Epithelial cell of prostate (primary cell): ENCODE measurements at regions not wholly inside any gene's neighbourhood (a gene's known extent, or its start where the extent isn't known, plus 50 kb on each side); places are given as distances from the start of the nearest gene placed in this dataset.
"Not testable (repeated sequence)": the region's sequence is repeated elsewhere in the genome, so short reads cannot be mapped to it uniquely, and the experiment has no call there.

Experiments
- DNase-seq: peaks from one replicate; pipeline ENCODE4 v3.0.0-alpha.2; 2011; ENCODE audit warnings: low read depth, low spot score
- H3K27ac ChIP-seq: fragments of 450-650 bp; 2 replicates; pipeline ENCODE4 v1.5.1; 2017; ENCODE audit warnings: mild to moderate bottlenecking

DNA sequence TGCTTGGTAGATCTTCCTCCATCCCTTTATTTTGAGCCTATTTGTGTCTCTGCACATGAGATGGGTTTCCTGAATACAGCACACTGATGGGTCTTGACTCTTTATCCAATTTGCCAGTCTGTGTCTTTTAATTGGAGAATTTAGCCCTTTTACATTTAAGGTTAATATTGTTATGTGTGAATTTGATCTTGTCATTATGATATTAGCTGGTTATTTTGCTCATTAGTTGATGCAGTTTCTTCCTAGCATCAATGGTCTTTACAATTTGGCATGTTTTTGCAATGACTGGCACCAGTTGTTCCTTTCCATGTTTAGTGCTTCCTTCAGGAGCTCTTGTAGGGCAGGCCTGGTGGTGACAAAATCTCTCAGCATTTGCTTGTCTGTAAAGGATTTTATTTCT, 72.4 kb downstream of the HNRNPD start:
- H3K27ac ChIP-seq, DNase-seq: not testable (repeated sequence)

DNA sequence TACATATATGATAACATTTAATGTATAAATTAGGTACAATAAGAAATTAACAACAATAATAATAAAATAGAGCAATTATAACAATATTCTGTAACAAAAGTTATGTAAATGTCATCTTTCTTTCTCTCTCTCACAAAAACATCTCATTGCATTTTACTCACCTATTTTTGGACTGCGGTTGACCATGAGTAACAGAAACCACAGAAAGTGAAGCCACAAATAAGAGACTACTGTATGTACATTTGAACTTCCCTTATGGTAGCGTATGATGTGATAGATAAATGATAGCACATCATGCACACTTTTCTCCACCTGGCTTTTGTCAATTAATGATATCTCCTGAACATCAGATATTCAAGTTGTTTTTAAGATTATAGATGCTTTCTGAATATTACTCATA, 80.5 kb downstream of the HNRNPD start:
- no peak for DNase-seq
- no peak overlapping the region for H3K27ac ChIP-seq

DNA sequence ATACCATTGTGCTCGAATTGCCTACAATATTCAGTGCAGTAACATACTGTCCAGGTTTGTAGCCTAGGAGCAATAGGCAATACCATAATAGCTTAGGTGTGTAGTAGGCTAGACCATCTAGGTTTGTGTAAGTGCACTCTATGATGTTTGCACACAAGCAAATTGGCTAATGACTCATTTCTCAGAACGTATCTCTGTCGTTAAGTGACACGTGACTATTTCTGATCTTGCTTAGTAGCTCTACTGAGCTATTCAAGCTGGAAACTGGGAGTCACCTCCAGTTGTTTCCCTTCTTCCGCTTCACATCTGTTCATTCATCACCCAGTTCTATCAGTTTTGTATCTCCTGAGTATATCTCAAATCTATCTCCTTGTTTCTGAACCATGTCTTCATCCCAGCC, 86.1 kb downstream of the HNRNPD start:
- H3K27ac ChIP-seq: no peak overlapping the region
- no peak for DNase-seq

DNA sequence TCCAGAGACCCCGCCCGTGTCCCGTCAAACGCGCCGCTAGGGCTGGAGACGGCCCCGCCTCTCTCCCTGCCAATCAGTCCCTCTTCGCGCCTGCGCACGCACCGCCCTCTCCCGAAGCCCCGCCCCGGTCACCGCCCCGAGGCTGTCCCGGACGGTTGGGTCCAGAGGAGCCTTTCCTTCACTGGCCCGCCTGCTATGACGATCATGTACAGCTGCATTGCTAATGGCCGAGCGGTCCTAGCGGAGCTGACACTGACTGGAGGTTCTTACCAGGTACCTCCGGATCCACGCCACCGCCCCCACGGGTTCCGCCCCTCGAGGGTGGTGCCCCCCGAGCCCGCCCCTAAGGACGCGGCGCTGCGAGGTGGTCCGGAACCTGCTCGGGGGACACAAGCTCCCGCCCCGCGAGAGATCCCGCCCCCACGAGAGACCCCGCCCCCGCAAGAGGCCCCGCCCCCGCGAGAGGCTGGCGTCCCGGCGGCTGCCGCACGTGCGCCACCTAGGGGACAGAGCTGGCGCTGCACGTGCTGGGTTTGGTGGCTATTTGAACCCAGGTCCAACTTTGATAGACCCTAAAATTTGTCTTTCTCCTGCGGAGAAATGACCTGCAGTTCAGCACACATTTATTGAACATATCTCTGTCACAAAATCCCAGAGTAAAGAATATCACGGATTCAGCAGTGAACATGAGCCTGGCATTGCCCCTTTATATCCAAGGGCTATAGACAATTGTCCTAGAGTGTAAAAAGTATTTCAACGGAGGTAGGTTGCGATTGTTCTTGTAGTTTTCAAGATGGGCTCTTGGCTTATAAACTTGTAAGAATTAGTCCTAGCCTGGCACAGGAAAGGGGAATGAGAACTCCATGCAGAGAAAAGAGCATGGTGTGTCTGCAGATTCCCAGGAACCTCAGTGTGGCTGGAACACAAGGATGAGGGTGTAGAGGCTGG, 88.7 kb downstream of the HNRNPD start:
- peak; percentile 99 for DNase-seq
- H3K27ac ChIP-seq: peak overlapping the region; percentile 45

DNA sequence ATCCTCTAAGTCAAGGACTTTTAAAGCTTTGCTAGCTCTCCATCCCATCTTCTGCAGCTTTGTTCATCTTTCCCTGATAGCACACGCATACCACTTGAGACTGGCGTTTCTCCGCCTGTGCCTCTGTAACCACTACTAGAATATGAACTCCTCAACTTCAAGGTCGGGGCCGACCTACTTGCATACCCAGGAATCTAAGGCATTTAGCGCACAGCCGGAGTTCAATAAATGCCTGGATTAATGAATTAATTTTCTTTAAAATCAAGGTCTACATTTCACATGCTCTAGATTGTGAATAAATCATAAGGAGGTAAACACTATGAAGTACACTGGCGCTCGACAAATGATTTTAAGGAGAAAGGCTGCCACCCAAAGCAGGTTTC, 89.3 kb downstream of the HNRNPD start:
- no peak overlapping the region for H3K27ac ChIP-seq
- DNase-seq: no peak

DNA sequence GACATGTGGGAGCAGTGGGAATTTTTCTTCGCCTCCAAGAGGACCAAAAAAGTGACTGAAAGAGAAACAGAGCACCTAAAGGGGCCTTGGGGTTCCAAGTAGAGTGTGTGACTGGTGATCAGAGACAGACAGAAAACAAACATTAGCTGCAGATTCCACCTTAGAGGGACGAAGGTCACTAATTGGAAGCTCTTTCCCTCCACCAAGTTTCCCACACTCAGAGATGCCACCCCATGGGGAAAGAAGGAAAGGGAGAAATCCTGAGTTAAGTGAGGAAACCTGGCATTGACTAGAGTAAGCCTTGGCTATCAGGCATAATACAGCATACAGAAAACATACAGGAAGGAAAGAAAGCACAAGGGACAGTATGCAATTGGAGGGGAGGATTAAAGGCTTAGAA, 90.9 kb downstream of the HNRNPD start:
- no peak for DNase-seq
- H3K27ac ChIP-seq: no peak overlapping the region

DNA sequence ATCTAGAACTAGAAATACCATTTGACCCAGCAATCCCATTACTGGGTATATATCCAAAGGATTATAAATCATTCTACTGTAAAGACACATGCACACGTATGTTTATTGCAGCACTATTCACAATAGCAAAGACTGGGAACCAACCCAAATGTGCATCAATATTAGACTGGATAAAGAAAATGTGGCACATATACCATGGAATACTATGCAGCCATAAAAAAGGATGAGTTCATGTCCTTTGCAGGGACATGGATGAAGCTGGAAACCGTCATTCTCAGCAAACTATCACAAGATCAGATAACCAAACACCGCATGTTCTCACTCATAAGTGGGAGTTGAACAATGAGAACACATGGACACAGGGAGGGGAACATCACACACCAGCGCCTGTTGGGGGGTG, 94.2 kb downstream of the HNRNPD start:
- not testable (repeated sequence) for H3K27ac ChIP-seq, DNase-seq

DNA sequence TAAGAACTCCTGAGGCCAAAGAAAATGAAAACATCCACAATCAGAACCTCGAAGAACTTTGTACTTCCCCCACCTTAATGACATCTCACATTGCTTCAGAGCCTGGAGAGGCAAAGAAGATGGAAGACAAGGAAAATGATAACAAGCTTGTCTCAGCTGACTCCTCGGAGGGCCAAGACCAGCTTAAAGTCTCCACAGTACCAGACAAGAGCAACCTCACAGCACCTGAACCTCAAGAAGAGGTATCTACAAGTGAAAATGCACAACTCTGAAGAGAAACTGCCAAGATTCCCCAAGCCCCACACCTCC, 97.5 kb downstream of the HNRNPD start:
- no peak for DNase-seq
- no peak overlapping the region for H3K27ac ChIP-seq

DNA sequence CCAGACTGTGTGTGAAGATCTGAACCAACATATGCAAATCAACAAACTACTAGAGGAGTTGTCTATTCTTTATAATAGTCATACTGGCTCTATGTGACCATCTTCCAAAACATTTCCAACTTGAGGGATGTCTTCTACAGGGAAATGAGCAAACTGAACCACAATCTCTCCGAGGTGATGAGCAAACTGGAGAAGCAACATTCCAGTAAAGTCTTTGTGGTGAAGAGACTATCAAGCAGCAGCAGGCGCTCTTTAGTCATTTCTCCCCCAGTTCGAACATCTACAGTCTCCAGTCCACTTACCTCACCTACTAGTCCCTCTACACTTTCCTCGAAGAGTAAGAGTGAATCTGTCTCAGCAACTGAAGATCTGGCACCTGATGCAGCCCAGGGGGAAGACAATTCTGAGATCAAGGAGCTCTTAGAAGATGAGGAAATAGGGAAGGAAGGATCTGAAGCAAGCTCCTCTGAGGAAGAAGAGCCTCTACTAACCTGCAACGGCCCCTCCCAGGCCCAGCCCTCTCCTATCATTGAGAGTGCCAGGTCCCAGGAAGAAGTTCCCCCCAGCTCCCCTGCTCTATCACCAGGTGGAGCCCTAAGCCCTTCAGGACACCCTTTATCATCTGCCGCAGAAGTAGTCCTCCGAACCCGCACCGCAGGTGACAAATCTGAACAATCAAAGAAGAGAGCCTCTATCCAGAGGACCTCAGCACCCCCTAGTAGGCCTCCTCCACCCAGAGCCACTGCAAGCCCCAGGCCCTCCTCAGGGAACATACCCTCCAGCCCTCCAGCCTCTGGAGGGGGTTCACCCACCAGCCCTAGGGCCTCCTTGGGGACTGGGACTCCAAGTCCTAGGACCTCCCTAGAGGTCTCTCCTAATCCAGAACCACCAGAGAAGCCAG, 98.1 kb downstream of the HNRNPD start:
- no peak overlapping the region for H3K27ac ChIP-seq
- DNase-seq: no peak

DNA sequence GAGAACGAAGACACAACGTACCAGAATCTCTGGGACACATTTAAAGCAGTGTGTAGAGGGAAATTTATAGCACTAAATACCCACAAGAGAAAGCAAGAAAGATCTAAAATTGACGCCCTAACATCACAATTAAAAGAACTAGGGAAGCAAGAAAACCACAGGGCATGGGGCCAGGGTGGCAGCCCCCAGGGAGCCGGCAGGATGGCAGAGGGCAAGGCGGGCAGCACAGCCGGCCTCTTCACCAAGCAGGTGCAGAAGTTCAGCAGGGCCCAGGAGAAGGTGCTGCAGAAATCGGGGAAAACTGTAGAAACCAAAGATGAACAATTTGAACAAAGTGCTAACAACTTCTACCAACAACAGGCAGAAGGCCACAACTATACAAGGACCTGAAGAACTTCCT, 99.1 kb downstream of the HNRNPD start:
- H3K27ac ChIP-seq, DNase-seq: not testable (repeated sequence)

DNA sequence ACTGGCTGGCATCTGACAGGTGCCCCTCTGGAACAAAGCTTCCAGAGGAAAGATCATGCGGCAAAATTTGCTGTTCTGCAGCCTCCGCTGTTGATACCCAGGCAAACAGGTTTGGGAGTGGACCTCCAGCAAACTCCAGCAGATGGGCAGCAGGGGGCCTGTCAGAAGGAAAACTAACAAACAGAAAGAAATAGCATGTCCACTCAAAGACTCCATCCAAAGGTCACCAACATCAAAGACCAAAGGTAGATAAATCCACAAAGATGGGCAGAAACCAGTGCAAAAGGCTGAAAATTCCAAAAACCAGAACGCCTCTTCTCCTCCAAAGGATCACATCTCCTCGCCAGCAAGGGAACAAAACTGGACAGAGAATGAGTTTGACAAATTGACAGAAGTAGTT, 101.3 kb downstream of the HNRNPD start:
- DNase-seq, H3K27ac ChIP-seq: not testable (repeated sequence)

DNA sequence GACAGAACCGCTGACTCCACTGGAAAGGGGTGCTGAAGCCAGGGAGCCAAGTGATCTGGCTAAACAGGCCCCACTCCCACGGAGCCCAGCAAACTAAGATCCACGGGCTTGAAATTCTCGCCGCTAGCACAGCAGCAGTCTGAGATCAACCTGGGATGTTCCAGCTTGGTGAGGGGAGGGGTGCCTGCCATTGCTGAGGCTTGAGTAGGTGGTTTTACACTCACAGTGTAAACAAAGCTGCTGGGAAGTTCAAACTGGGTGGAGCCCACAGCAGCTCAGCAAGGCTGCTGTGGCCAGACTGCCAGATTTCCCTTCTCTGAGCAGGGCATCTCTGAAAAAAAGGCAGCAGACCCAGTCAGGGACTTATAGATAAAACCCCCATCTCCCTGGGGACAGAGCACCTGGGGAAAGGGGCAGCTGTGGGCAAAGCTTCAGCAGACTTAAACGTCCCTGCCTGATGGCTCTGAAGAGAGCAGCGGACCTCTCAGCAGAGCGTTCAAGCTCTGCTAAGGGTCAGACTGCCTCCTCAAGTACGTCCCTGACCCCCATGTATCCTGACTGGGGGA, 101.8 kb downstream of the HNRNPD start:
- not testable (repeated sequence) for H3K27ac ChIP-seq, DNase-seq

DNA sequence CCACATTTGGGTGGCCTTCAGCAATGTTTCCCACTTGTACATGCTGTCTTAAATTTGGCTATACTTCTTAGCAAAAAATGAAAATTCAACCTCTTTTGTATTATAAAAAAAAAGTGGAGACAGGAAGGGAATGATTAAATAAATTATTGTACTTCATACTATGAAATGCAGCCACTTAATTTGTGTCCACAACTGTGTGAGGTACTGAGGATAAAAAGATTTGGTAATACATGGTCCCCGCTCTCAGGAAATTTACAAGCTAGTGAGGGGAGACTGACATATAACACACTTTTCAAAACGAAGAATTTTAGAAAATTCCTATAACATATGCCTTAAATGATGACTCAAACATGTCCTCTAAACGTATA, 105.0 kb downstream of the HNRNPD start:
- no peak for DNase-seq
- peak overlapping the region; percentile 34 for H3K27ac ChIP-seq

DNA sequence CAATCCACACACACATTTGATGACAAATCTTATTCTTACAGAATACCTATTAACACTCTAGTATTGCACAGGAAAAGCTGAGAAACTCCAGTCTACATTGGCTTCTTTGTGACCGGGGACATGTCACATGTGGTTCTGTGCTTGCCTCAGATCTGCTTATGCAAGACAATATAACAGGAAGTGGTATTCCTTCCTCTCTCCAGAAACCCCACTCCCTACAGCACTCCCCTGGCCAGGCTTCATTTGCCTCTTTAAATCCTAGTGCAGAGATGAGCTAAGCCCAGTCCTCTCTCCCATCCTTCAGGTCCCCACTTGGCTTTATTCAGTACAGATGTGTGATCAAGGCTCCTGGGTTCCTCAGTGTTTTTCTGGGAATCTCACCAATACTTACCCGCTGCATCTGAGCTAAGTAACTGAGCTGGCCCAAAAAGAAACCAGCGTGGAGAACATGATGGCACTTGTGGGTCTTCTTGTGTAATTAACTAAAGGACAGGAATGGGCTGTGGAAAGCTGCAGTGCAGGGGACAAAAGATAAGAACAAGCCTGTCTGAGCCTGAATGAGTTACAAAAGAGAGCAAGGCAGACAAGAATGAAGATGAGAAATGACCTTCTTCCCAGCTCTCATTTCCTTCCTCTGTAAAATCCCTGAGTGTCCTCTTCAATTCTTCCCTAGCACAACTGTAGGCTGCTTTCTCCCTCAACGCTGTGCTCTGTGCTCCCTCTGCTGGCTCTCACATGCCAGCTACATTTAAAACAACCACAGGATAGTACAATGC, 105.6 kb downstream of the HNRNPD start:
- no peak for DNase-seq
- peak overlapping the region; percentile 34 for H3K27ac ChIP-seq

DNA sequence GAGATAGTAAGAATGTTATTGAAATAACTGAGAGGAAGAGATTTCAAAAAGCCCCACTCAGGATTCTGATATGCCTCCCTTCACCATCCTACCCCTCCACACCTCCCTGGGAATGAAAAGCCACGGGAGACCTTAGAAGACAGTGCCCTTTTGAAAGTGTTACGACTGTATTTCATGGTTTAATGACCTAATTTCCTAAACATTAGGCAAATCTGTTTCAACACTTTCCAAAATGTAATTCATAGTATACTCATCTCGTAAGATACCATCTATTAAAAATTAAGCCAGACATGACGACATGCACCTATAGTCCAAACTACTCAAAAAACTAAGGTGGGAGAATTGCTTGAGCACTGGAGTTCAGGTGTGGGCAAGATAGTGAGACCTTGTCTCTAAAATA, 106.3 kb downstream of the HNRNPD start:
- H3K27ac ChIP-seq: no peak overlapping the region

DNA sequence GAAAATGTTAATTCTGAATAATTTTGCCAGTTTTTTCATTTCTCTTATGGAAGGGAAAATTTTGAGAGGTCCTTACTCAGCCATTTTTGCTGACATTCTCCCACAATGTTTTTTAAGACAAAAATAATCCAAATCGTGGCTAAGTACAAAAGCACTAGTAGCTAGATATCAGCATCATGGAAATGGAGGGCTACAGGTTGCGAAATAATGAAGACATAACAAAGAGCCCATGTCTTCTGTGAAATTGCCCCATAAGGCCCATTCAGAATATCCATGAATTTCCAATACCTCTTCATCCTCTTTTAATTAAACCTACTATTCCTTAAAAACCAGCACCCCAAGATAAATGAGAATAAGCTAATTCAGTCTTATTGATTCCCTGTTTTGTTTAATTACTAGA, 107.4 kb downstream of the HNRNPD start:
- no peak overlapping the region for H3K27ac ChIP-seq
- DNase-seq: no peak

More for the DNA sequence above, 106.3 kb downstream of the HNRNPD start:
- no peak for DNase-seq

DNA sequence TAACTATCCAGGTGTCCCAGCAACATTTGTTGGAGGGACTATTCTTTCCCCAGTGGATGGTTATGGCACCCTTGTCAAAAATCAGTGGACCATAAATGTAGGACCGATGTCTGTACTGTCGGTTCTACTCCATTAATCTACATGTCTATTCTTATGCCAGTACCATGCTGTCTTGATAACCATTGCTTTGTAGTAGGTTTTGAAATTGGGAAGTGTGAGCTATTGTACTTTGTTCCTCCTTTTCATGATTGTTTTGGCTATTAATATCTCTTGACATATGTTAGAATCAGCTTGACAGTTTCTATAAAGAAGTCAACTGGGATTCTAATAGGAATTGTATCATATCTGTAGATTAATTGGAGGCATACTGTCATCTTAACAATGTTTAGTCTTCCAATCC, 112.7 kb downstream of the HNRNPD start:
- no peak overlapping the region for H3K27ac ChIP-seq
- no peak for DNase-seq

DNA sequence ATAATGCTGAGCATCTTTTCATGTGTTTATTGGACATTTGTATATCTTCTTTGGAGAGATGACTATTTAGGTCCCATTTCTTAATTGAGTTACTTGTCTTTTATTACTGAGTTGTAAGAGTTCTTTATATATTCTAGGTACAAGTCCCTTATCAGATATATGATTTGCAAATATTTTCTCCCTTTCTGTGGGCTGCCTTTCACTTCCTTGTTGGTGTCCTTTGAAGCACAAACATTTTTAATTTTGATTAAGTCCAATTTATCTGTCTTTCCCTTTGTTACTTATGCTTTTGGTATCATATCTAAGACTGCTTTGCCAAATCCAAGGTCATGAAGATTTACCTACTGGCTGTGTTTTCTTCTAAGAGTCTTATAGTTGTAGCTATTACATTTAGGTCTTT, 113.2 kb downstream of the HNRNPD start:
- H3K27ac ChIP-seq: no peak overlapping the region
- no peak for DNase-seq

DNA sequence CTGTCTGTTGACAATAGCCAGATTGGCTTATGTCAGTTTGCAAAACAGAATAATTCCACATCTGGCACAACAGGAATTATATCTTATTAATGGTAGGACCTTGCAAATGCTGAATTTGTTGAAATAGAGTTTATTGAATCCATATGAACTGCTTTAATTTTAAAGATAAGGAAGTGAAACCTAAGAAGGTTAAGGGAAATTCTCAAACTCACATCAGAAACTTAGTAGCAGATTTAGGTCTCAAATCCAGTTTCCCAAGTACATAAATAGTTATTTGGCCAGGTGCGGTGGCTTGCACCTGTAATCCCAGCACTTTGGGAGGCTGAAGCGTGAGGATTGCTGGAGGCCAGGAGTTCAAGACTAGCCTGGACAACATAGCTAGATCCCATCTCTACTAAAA, 117.1 kb downstream of the HNRNPD start:
- H3K27ac ChIP-seq: no peak overlapping the region
- no peak for DNase-seq

DNA sequence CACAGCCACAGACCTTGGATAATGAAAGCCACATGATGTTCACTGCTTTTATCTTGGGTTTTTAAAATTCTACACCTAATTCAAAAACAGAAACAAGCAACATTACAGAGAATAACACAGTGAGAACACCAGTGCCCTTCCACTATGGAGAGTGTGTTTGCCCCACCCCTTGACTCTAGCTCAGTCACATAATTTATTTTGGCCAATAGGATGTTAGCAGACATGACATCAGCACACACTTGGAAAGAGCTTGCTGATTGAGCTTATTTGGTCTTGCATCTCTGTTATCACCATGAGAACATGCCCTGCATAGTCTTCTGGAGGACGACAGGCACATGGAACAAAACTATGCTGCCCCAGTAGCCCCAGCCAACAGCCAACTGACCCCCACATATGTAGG, 118.1 kb downstream of the HNRNPD start:
- no peak for DNase-seq
- no peak overlapping the region for H3K27ac ChIP-seq
